Stomach (tissue), 4 donors: ENCODE measurements at regions not wholly inside any gene's neighbourhood (a gene's known extent, or its start where the extent isn't known, plus 50 kb on each side); places are given as distances from the start of the nearest gene placed in this dataset.

Source experiments
- EP300 ChIP-seq: sonication (generic); formaldehyde crosslinking; IDR thresholded peaks from one replicate; pipeline ENCODE4 v1.6.1; 2017; ENCODE audit warnings: antibody characterized with exemption
- TF ChIP-seq, protein P1 (sequence below), 7 experiments: fragments of 450-650 bp in 4 of 7; fragments of 200-600 bp in 3 of 7; sonication (generic) in 3 of 7; IDR thresholded peaks; one replicate each; pipeline ENCODE4 v1.5.1; 2016 to 2019; ENCODE audit warnings: antibody characterized with exemption in 7 of 7, control low read depth in 2 of 7, mild to moderate bottlenecking in 1 of 7

DNA sequence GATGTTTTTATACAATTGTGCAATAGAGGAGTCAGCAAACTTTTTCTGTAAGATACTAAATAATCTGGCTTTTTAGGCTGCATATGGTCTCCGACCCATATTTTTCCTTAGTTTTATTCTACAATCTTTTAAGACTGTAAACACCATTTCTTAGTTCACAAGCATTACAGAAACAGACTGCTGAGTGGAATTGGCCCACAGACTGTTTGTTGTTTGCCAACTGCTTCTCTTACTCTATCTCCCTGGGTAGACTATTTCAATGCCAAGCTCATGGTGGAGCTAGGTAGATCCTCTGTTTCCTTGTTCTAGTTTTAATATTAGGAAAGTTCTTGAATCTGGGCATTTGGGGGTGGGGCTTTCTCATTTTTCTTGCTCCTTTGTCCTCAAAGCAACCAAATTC is 857.6 kb downstream of the TLE1 start:
- no peak for TF ChIP-seq EP300
- TF ChIP-seq, protein P1, sequence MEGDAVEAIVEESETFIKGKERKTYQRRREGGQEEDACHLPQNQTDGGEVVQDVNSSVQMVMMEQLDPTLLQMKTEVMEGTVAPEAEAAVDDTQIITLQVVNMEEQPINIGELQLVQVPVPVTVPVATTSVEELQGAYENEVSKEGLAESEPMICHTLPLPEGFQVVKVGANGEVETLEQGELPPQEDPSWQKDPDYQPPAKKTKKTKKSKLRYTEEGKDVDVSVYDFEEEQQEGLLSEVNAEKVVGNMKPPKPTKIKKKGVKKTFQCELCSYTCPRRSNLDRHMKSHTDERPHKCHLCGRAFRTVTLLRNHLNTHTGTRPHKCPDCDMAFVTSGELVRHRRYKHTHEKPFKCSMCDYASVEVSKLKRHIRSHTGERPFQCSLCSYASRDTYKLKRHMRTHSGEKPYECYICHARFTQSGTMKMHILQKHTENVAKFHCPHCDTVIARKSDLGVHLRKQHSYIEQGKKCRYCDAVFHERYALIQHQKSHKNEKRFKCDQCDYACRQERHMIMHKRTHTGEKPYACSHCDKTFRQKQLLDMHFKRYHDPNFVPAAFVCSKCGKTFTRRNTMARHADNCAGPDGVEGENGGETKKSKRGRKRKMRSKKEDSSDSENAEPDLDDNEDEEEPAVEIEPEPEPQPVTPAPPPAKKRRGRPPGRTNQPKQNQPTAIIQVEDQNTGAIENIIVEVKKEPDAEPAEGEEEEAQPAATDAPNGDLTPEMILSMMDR (IDR thresholded peaks at IDR 0.05), result no peak
